Tongue (tissue), 2 donors: ENCODE measurements at regions not wholly inside any gene's neighbourhood (a gene's known extent, or its start where the extent isn't known, plus 50 kb on each side); places are given as distances from the start of the nearest gene placed in this dataset. TPM values are rescaled to one million over a fixed set of nuclear protein-coding genes. Genes with fewer than 3 reads are reported as not detected.

Source experiments
- DNase-seq: peaks from one replicate; pipeline ENCODE4 v3.0.0-alpha.2; 2015
- small RNA-seq: library from RNA; depleted of rRNA; stranded (forward); fragments of <200 nt; gene quantifications from one replicate; pipeline ENCODE3, GENCODE V24; 2014; ENCODE audit warnings: low replicate concordance

GRCh38 chrX:138287205-138287877, 424.2 kb downstream of the FGF13 start:
- DNase-seq: no peak

- peak; percentile 3 for DNase-seq
These were observed 416.6 kb downstream of the FGF13 start for GRCh38 chrX:138294951-138295350.

DNA sequence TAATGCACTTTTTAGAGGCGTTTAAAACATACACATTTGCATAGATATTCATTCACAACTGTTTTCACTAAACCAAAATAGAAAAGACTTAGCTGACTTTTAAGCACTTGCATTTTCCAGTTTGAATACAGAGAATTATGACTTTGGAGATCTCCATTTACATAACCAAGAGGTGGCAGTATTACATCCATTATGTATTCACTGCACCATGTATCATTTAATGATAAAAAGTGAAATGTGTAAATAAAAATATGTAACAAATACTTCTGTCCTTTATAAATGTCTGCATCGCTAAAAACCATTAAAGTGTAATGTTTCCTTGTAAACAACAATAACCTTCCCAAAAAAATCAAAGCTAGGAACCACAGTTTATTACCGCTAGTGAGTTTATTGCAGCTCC, 413.2 kb downstream of the FGF13 start:
- peak; percentile 7 for DNase-seq

DNA sequence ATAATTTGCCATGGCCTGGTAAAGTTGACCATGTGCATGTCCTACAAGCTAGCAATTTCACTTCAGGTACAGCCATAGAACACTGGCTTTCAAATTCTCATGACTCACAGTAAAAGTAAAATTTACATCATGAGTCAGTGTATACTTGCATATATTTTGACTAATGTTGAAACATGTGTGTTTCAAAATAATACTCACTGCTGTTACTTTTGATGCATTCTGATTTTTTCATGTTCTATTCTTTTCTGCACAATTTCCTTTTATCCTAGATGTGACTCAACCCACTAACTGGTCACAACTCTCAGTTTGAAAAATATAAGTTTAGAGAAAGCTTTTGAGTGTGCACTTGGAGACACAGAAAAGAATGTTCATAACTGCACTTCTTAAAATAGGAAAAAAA, 365.7 kb downstream of the FGF13 start:
- DNase-seq: no peak

GRCh38 chrX:138349351-138349750, 362.2 kb downstream of the FGF13 start:
- no peak for DNase-seq

GRCh38 chrX:138378876-138379275, 332.6 kb downstream of the FGF13 start:
- no peak for DNase-seq

GRCh38 chrX:138408101-138408500, 303.4 kb downstream of the FGF13 start:
- DNase-seq: no peak

DNA sequence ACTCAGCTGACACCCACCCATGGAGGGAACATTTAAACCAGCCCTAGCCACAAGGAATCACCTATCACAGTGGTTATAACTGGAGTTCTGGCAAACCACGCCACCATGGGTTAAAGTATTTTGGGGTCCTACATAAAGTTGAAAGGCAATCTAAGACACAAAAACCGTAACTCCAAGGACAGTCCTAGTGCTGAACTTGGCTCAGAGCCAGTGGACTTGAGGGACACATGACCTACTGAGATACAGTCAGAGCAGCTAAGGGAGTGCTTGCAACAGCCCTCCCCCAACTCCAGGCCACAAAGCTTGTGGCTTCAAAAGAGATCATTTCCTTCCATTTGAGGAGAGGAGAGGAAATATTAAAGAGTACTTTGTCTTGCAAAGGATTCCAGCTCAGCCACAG, 300.5 kb downstream of the FGF13 start:
- DNase-seq: no peak

Small RNAs in the stretch of these regions (small RNA-seq; reads per million reads assigned to genes)
- gene RN7SKP31: not detected
- gene RNU6-985P: not detected
